Loucy (cell line): ENCODE measurements at regions not wholly inside any gene's neighbourhood (a gene's known extent, or its start where the extent isn't known, plus 50 kb on each side); places are given as distances from the start of the nearest gene placed in this dataset.

Source experiments
- EZH2phosphoT487 ChIP-seq: fragments of 200-600 bp; IDR thresholded peaks from 2 replicates; pipeline ENCODE4 v1.6.1; 2018; ENCODE audit warnings: antibody characterized with exemption, mild to moderate bottlenecking, moderate library complexity, borderline replicate concordance
- TF ChIP-seq, protein P1 (sequence below): fragments of 200-600 bp; sonication (generic); conservative IDR thresholded peaks from 2 replicates; pipeline ENCODE4 v1.5.1; 2014; ENCODE audit warnings: mild to moderate bottlenecking, antibody characterized with exemption, low read length

DNA sequence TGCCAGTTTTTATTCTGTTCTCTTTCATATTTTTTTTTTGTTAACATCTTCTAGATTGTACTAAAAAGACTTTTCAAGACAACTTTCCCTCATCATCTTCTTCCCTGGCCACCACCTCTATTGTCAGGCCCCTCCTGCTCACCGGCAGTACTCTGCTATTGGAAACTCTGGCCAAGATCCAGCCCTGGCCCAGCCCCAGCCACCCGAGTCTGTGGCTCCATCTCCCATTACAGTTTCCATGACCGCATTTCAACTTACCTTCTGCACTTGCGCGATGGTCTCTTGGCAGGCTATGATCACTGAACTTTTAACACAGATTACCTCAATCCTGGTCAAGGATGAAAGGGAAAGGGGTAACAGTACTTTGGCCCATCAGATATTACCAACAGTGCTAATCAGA is 137.7 kb upstream of the POM121L12 start:
- TF ChIP-seq, protein P1, sequence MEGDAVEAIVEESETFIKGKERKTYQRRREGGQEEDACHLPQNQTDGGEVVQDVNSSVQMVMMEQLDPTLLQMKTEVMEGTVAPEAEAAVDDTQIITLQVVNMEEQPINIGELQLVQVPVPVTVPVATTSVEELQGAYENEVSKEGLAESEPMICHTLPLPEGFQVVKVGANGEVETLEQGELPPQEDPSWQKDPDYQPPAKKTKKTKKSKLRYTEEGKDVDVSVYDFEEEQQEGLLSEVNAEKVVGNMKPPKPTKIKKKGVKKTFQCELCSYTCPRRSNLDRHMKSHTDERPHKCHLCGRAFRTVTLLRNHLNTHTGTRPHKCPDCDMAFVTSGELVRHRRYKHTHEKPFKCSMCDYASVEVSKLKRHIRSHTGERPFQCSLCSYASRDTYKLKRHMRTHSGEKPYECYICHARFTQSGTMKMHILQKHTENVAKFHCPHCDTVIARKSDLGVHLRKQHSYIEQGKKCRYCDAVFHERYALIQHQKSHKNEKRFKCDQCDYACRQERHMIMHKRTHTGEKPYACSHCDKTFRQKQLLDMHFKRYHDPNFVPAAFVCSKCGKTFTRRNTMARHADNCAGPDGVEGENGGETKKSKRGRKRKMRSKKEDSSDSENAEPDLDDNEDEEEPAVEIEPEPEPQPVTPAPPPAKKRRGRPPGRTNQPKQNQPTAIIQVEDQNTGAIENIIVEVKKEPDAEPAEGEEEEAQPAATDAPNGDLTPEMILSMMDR = no peak
- no peak for TF ChIP-seq EZH2phosphoT487
